ENCODE measurements at regions not wholly inside any gene's neighbourhood (a gene's known extent, or its start where the extent isn't known, plus 50 kb on each side); places are given as distances from the start of the nearest gene placed in this dataset.
"Not testable (repeated sequence)": the region's sequence is repeated elsewhere in the genome, so short reads cannot be mapped to it uniquely, and the experiment has no call there.

DNA sequence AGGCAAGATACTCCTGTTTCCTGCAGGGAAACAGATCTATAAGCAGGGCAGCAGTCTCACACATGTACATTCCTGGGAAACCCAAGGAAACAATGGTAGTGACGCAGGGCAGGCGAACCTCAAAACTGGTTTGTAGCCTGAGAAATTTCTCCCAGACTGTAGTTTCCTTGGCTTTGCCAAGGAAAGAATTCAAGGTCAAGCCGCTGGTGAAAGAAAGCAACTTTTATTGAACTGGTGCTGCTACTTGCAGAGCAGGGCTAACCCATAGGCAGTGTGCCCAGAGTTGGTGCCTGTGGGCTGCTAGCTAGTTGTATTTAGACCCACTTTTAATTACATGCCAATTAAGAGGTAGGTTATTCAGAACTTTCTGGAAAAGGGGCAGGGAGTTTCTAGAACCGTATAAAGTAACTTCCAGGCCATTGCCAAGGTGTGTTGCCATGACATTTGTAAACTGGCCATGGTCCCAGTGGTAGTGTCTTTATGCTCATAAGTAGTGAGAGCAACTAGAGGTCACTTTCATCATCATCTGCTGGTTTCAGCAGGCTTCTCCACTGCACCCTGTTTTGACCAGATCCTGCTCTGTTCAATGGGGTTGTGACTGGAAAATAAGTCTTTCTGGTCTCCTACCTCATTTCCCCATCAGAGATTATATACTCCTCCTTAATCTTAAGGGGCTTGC lies 89.7 kb downstream of the PPIAL4C start:
- H3K27ac ChIP-seq; in situ Hi-C loops (cut with HindIII; ENCODE audit: low pct_ligation_motif_present, low sequenced_read_pairs); H3K27me3 ChIP-seq (replicated peaks): not testable (repeated sequence)

DNA sequence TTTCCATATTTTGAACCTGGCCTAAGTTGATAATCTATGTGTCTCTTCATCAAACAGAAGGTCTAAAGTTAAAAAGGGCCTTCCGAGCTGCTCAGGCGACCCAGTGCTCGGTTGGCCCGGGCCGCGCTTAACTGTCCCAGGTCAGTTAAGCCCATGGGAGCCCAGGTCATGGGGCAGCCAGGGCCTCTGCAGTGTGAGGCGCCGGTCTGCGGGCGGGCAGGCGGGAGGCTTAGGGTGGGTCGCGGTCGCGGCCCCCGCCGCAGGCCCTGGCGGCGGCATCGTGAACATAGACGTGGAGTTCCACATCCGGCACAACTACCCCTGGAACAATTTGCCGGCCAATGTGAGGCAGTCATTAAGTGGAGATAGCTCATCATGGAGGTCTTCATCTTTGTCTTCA lies 91.3 kb downstream of the PPIAL4C start:
- H3K27me3 ChIP-seq (replicated peaks); H3K27ac ChIP-seq; DNase-seq; H3K36me3 ChIP-seq (replicated peaks); H3K4me3 ChIP-seq (ENCODE audit: low read depth, low read length); in situ Hi-C loops (cut with HindIII; ENCODE audit: low pct_ligation_motif_present, low sequenced_read_pairs): not testable (repeated sequence)

More for the DNA sequence above, 89.7 kb downstream of the PPIAL4C start:
- not testable (repeated sequence) for DNase-seq; H3K4me3 ChIP-seq (ENCODE audit: low read depth, low read length); H3K36me3 ChIP-seq (replicated peaks)

DNA sequence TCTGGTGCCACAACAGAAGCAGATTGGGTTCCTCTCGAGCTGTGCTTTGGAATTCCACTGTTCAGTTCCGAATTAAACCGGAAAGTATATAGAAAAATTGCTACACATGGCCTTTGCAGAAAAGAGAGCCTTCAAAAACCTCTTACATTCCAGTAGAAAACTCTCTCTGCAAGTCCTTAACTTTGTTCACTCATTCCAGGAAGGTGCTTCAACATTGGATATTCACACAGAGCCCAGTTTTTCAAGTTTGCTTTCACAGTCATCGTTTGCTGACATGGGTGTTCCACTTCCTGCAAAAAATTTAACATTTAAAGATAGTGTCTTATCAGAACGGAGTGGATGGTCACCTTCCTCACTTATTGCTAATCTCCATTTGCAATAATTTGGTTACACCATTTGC lies 93.7 kb downstream of the PPIAL4C start:
- in situ Hi-C loops (cut with HindIII; ENCODE audit: low pct_ligation_motif_present, low sequenced_read_pairs); H3K27me3 ChIP-seq (replicated peaks); H3K27ac ChIP-seq: not testable (repeated sequence)

DNA sequence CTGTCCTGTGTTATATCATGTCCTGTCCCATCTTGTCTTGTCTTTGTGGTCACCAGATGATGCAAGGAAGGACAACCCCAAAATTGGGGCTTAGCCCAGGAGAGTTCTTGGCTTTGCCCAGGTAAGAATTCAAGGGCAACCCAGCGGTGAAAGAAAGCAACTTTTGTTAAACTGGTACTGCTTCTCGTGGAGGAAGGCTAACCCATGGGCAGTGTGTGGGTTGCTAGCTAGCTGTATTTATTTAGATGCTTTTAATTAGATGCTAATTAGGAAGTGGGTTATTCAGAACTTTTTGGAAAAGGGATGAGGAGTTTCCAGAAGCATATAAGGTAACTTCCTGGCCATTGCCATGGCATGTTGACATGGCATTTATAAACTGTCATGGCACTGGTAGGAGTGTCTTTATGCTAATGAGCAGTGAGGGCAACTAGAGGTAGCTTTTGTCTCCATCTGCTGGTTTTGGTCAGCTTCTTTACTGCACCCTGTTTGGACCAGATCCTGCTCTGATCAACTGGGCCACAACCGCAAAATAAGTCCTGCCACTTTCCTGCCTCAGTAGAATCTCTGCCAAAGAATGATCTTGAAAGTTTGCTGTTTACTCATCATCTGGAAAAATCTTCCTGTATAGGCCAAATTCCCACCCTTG lies 95.8 kb upstream of the FCGR1A start:
- DNase-seq; H3K36me3 ChIP-seq (replicated peaks); H3K27me3 ChIP-seq (replicated peaks); H3K4me3 ChIP-seq (ENCODE audit: low read depth, low read length); in situ Hi-C loops (cut with HindIII; ENCODE audit: low pct_ligation_motif_present, low sequenced_read_pairs); H3K27ac ChIP-seq: not testable (repeated sequence)

More for the DNA sequence above, 93.7 kb downstream of the PPIAL4C start:
- H3K4me3 ChIP-seq (ENCODE audit: low read depth, low read length); H3K36me3 ChIP-seq (replicated peaks); DNase-seq: not testable (repeated sequence)

DNA sequence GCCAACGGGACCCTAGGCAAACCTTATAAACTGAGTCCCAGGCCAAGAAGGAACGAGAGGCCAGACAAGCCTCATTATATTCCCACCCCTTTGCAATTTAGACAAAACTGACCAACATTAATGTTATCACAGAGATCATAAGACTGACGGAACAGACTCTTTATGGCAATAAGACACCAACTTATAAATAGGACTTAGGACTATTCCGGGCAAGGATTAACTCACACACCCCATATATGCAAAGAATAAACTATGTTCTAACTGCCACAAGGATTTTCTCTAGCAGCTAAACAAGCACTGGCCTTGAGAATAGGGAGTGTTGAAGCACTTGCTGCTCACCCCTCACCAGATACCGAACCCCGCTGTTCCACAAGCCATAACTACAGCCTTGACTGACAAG lies 91.1 kb upstream of the FCGR1A start:
- DNase-seq; in situ Hi-C loops (cut with HindIII; ENCODE audit: low pct_ligation_motif_present, low sequenced_read_pairs); H3K4me3 ChIP-seq (ENCODE audit: low read depth, low read length); H3K36me3 ChIP-seq (replicated peaks); H3K27me3 ChIP-seq (replicated peaks); H3K27ac ChIP-seq: not testable (repeated sequence)

DNA sequence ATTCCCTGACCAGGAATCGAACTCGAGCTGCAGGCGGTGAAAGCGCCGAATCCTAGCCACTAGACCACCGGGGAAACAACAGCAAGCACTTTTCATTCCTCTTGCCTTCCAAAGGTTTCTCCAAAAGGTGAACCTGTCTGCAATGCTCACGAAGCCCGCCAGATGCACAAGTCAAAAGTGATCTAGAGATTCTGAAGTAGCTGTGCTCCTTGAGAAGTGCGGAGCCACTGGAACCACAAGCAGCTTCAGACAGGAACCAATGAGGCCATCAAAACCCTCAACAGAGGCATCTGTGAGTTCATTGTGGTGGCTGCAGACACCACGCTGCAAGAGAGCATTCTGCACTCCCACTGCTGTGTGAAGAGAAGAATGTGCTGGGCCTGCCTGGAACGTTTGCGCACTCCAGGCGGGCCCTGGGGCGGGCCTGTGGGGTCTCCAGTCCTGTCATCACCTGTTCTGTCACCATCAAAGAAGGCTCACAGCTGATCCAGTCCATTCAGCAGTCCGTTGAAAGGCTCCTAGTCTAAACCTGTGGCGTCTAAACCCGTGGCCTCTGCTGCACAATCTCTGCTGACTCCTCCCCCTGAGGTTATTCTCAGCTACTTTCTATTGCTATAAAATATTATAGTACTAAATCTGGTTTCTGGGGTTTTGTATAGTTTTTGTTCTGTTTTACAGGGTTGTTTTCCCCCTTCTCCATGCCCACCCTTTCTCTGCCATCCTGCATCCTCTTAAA lies 89.5 kb upstream of the FCGR1A start:
- H3K27me3 ChIP-seq (replicated peaks); in situ Hi-C loops (cut with HindIII; ENCODE audit: low pct_ligation_motif_present, low sequenced_read_pairs); H3K27ac ChIP-seq; H3K36me3 ChIP-seq (replicated peaks); DNase-seq; H3K4me3 ChIP-seq (ENCODE audit: low read depth, low read length): not testable (repeated sequence)

DNA sequence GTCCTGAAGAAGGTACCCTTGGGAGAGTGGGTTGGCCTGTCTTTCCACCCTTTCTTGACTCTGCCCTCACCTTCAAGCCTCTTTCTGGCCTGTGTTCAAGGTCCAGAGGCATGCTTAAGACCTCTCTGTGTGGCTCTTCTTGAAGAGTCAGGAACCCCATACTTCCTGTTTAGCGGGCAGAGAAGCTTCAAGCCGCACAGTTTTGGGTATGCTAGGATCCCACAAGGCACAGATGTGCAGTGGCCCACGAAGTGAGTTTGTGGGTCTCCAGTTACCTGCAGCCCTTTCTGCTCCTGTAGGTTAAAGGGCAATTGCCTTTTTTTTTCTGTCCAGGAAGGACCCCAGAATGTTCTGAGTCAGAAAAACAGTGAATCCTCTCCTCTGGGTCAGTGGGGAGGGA lies 87.4 kb upstream of the FCGR1A start:
- in situ Hi-C loops (cut with HindIII; ENCODE audit: low pct_ligation_motif_present, low sequenced_read_pairs); H3K4me3 ChIP-seq (ENCODE audit: low read depth, low read length); H3K27ac ChIP-seq; DNase-seq; H3K27me3 ChIP-seq (replicated peaks); H3K36me3 ChIP-seq (replicated peaks): not testable (repeated sequence)

DNA sequence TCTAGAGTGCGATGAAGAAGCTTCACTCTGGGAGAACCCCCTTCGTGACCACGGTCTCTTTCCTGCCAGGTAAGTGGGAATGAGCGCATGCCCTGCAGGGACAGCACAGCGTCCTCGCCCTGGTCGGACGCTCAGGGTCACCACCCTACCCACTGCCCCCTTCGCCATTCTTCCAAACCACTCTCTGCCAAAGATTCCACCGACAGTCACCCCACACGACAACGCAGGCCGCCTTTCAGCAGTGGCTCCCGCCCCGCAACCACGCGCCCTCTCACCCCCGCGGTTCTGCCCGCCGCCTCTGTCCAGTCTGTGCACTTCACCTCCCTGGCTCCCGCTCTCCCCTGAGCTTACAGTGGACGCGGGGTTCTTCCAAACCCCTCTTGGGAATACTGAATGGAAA lies 82.3 kb upstream of the FCGR1A start:
- in situ Hi-C loops (cut with HindIII; ENCODE audit: low pct_ligation_motif_present, low sequenced_read_pairs); H3K4me3 ChIP-seq (ENCODE audit: low read depth, low read length); H3K27me3 ChIP-seq (replicated peaks); H3K36me3 ChIP-seq (replicated peaks); H3K27ac ChIP-seq; DNase-seq: not testable (repeated sequence)

DNA sequence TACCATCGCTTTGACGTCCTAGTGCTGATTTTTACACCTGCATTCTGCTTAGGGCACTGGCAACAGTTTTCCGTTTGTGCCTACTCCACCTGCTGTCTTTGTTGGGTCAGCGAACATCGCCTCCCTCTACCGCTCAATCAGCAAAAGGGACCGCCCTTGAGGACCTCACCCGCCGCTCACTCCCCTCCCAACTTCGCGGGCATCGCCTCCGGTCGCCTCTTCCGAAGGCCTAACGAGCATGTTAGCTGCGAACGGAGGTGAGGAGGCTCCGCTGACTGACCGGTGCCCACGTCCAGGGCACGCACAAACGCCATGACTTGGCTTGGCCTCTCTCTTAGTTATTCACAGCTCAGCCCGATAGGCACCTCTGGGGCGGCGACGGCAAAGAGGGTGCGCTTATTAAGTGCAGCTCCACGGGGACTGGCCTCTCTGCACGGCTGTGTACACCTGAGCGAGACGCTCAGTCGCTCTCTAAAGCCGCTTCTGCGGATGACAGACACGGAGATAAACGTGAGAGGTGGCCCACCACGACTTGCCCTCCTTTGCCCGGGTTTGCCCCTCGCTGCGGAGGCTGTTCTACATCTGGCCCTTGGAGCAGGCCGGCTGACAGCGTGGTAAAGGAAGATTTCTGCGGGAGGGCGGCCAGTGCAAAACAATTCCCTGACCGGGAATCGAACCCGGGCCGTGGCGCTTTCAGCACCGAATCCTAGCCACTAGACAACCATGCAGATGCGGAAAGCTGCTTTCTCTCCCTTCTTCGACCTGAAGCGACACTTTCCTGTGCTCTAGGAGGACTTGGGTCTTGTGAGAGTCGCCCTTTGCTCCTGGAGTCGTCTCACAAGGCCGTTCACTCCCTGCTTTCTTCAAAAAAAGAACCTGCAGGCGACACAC lies 81.6 kb upstream of the FCGR1A start:
- H3K4me3 ChIP-seq (ENCODE audit: low read depth, low read length); in situ Hi-C loops (cut with HindIII; ENCODE audit: low pct_ligation_motif_present, low sequenced_read_pairs); H3K36me3 ChIP-seq (replicated peaks); DNase-seq; H3K27me3 ChIP-seq (replicated peaks); H3K27ac ChIP-seq: not testable (repeated sequence)

DNA sequence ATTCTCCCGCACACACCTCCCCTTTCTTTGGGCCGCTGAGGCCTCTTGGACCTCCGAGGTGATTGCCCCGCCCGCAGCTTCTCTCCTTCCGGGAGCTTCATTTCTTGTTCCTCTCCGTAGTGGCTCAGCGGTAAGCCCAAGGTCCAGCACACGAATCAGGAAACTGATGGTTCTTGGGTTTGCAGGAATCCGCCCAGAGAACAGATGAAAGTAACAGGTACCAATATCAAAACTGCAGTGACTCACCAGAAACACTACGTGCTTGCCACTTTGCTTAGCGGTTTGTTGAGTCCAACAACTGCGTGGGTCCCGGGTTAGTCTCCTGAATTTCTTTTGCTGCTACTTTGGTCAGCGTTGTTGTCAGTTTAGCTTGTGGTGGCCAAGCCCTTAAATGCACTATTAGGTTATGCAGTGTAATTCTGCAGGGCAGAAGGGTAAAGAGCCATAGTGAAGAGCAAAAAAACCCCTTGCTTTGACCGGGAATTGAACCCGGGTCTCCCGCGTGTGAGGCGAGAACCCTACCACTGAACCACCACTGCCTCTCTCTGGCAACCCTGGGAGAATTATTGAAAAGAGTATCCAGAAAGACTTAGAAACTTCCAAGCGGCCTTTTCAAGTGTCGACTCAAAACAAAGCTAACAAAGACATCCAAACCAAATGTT lies 74.2 kb upstream of the FCGR1A start:
- H3K27me3 ChIP-seq (replicated peaks); H3K27ac ChIP-seq; H3K4me3 ChIP-seq (ENCODE audit: low read depth, low read length); H3K36me3 ChIP-seq (replicated peaks); in situ Hi-C loops (cut with HindIII; ENCODE audit: low pct_ligation_motif_present, low sequenced_read_pairs): not testable (repeated sequence)
- DNase-seq = peak; percentile 87

DNA sequence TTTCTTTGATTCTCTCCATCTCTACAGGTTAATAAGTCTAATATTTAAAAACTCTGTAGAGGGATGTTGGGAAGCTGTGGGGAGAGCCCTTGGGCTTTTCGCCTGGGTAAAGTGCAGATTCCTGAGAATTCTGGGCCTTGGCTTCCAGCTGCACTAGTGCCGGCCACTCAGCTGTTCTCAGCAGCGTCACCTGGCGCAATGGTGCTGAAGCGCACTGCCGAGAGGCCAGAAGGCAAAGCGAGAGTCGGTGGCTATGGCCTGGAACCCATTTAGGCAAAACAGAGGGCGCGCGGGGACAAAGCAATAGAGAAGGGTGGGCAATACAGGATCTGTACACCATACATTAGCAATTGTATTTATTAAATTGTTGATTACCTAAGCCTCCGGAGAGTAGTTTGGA lies 70.8 kb upstream of the FCGR1A start:
- H3K4me3 ChIP-seq (ENCODE audit: low read depth, low read length) = peak overlapping the region; percentile 34
- in situ Hi-C loops (cut with HindIII; ENCODE audit: low pct_ligation_motif_present, low sequenced_read_pairs); H3K36me3 ChIP-seq (replicated peaks); H3K27ac ChIP-seq; H3K27me3 ChIP-seq (replicated peaks); DNase-seq: not testable (repeated sequence)

DNA sequence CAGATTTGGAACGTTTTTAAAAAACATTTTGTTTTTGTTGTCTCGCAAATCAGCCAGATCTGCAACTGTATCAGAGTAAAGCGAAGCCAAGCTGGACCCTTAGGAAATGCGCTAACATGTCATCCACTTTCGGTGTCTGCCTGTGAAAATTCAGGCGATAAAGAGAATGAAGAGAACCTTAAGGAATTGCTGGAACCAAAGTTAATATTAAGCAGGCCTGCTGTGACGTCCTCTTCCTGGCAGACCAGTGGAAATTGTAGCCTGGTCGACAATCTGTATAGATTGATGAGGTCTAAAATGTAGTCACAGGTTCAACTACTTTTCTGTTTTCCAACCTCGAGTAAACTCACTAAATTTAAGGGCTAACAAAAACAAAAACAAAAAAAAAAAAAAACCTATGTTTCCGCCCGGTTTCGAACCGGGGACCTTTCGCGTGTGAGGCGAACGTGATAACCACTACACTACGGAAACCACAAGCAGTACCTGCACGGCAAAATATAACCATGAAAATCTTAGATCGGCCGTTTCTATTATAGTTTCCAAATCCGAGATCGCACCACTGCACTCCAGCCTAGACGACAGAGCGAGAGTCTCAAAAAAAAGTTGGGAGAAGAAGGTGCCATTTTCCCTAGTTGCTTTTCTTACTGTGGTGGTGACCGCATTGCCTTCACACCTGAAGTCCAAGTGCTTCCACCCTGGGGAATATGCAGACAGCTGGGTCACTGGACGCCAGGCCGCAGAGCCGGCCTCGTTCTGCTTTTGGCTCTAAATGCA lies 70.2 kb upstream of the FCGR1A start:
- H3K36me3 ChIP-seq (replicated peaks); H3K27me3 ChIP-seq (replicated peaks); in situ Hi-C loops (cut with HindIII; ENCODE audit: low pct_ligation_motif_present, low sequenced_read_pairs); H3K27ac ChIP-seq: not testable (repeated sequence)
- H3K4me3 ChIP-seq (ENCODE audit: low read depth, low read length) = peak overlapping the region; percentile 49
- DNase-seq = peak; percentile 70

DNA sequence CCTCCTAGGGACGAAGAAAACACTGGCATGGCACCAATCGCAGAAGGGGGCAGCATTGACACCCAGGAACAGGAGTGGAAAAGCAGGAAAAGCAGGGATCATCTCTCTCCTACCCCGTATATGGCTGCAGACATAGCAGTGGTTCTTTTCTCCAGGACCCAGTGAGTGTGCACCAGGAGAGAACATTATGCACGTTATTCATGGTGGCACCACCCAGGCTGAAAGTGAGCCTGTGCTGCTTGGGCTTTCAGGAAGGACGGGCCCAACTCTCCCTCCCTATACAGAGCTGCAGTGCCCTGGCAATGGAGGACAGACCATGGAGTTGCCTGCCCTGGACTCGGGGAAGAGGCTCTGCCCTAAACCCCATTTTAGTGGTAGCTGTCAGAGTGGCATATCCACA lies 69.0 kb upstream of the FCGR1A start:
- in situ Hi-C loops (cut with HindIII; ENCODE audit: low pct_ligation_motif_present, low sequenced_read_pairs) = not testable (repeated sequence)

More for the DNA sequence above, 69.0 kb upstream of the FCGR1A start:
- H3K4me3 ChIP-seq (ENCODE audit: low read depth, low read length); H3K27me3 ChIP-seq (replicated peaks); H3K27ac ChIP-seq; H3K36me3 ChIP-seq (replicated peaks); DNase-seq: not testable (repeated sequence)

Measured in brain microvascular endothelial cell (primary cell).